CD4-positive, alpha-beta T cell (primary cell): ENCODE measurements at regions not wholly inside any gene's neighbourhood (a gene's known extent, or its start where the extent isn't known, plus 50 kb on each side); places are given as distances from the start of the nearest gene placed in this dataset.

Experiments used
- ATAC-seq: fragments of 200-7000 bp; cut with Tn5 transposase; one replicate; pipeline ENCODE4 v1.10.0; 2022; ENCODE audit warnings: mild to moderate bottlenecking; ENCODE audit not compliant: poor library complexity
- CTCF ChIA-PET: fragments of 350-600 bp; sonication (Branson Sonifier 250); formaldehyde crosslinking; loops from one replicate; lab custom pipeline; 2021; ENCODE audit warnings: antibody characterized with exemption, inconsistent platforms; lab: Charles Lee
- POLR2A ChIA-PET: fragments of 350-600 bp; sonication (Branson Sonifier 250); formaldehyde crosslinking; loops from one replicate; lab custom pipeline; 2021; ENCODE audit warnings: antibody characterized with exemption, inconsistent platforms; lab: Charles Lee
- DNase-seq, 14 experiments: peaks; one replicate each; pipeline ENCODE4 v3.0.0-alpha.2; 2013 to 2020; ENCODE audit warnings: mixed read lengths in 2 of 14
- H3K27ac ChIP-seq, 2 donors: one replicate each; pipeline versions ENCODE4 v1.5.1 to v1.7.0; 2013; ENCODE audit warnings: low read length in 2 of 2, low read depth in 1 of 2, mild to moderate bottlenecking in 1 of 2
- H3K27me3 ChIP-seq, 2 experiments: 1 replicate in 1 of 2; 2 replicates in 1 of 2; pipeline versions ENCODE4 v1.6.1 to v1.7.0; 2013; ENCODE audit warnings: low read length in 2 of 2, control low read depth in 1 of 2, mild to moderate bottlenecking in 1 of 2, moderate library complexity in 1 of 2; ENCODE audit not compliant: insufficient read depth in 2 of 2, control insufficient read depth in 1 of 2
- H3K36me3 ChIP-seq: one replicate; pipeline ENCODE4 v1.6.1; 2013; ENCODE audit warnings: low read length, control low read depth; ENCODE audit not compliant: insufficient read depth
- H3K4me1 ChIP-seq: one replicate; pipeline ENCODE4 v1.6.1; 2013; ENCODE audit warnings: low read length, control low read depth; ENCODE audit not compliant: insufficient read depth
- H3K4me3 ChIP-seq: one replicate; pipeline ENCODE4 v1.5.1; 2013; ENCODE audit warnings: mild to moderate bottlenecking, low read length, moderate library complexity
- H3K9me3 ChIP-seq, 2 experiments: 1 replicate in 1 of 2; 2 replicates in 1 of 2; pipeline versions ENCODE4 v1.6.1 to v1.7.0; 2013; ENCODE audit warnings: low read length in 2 of 2, mild to moderate bottlenecking in 2 of 2, control low read depth in 1 of 2, moderate library complexity in 1 of 2; ENCODE audit not compliant: control insufficient read depth in 1 of 2, insufficient read depth in 1 of 2
- H3K27ac Mint-ChIP-seq: one replicate; pipeline ENCODE4 v1.8.0; 2020; ENCODE audit warnings: mixed read lengths
- H3K27me3 Mint-ChIP-seq: one replicate; pipeline ENCODE4 v1.8.0; 2021; ENCODE audit warnings: mixed read lengths
- H3K36me3 Mint-ChIP-seq: one replicate; pipeline ENCODE4 v1.8.0; 2021; ENCODE audit warnings: low read depth, mixed read lengths
- H3K4me1 Mint-ChIP-seq: one replicate; pipeline ENCODE4 v1.8.0; 2021; ENCODE audit warnings: low read depth, mixed read lengths
- H3K4me3 Mint-ChIP-seq: one replicate; pipeline ENCODE4 v1.8.0; 2020; ENCODE audit warnings: mild to moderate bottlenecking, mixed read lengths
- H3K9me3 Mint-ChIP-seq: one replicate; pipeline ENCODE4 v1.8.0; 2020; ENCODE audit warnings: mixed read lengths
- intact Hi-C, 2 experiments: fragments of 100-400 bp; cut with DNase I in 1 of 2; cut with micrococcal nuclease in 1 of 2; formaldehyde crosslinking; loops; one replicate each; pipeline versions ENCODE4 v1.15.1 to v1.9.0; 2023 to 2025; cut with DNase I, micrococcal nuclease
- TF ChIP-seq, protein P1 (sequence below): fragments of 200-600 bp; IDR thresholded peaks from one replicate; pipeline ENCODE4 v1.8.0; 2022; ENCODE audit warnings: antibody characterized with exemption, mild to moderate bottlenecking

DNA sequence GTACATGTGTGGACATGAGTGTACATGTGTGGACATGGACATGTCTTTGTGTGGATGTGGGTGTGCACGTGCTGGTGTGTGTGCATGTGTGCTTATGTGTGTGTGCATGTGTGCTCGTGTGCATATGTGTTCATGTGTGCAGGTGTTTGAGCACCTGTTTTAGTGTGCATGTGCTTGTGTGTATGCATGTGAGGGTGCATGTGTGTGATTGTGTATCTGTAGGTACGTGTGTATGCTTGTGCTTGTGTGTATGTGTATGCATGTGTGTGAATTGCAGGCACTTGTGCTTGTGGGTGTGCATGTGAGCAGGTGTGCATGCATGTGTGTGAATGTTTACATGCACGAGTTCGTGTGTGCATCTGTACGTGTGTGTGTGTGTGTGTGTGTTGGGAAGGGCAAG is 300.6 kb upstream of the EEF2KMT start:
- Mint-ChIP-seq H3K36me3 (no peaks in the 10 kb centered on the region), H3K9me3 (no peaks in the 10 kb centered on the region), H3K27me3 (peaks cover 26% of the 10 kb centered on the region), H3K27ac (no peak overlapping the region), H3K4me1 (no peaks in the 10 kb centered on the region), H3K4me3 (no peak overlapping the region)
- intact Hi-C loops = no loop called here
- Histone ChIP-seq H3K4me1 (no peaks in the 10 kb centered on the region), H3K4me3 (no peak overlapping the region), H3K27me3 (peaks cover 0 to 4% of the 10 kb centered on the region in 2 experiments), H3K36me3 (no peaks in the 10 kb centered on the region), H3K27ac (no peak overlapping the region), H3K9me3 (no peaks in the 10 kb centered on the region)
- ChIA-PET CTCF (no interaction called here), POLR2A (no interaction called here)
- ATAC-seq (no peak), DNase-seq (no peak)
- TF ChIP-seq, protein P1, sequence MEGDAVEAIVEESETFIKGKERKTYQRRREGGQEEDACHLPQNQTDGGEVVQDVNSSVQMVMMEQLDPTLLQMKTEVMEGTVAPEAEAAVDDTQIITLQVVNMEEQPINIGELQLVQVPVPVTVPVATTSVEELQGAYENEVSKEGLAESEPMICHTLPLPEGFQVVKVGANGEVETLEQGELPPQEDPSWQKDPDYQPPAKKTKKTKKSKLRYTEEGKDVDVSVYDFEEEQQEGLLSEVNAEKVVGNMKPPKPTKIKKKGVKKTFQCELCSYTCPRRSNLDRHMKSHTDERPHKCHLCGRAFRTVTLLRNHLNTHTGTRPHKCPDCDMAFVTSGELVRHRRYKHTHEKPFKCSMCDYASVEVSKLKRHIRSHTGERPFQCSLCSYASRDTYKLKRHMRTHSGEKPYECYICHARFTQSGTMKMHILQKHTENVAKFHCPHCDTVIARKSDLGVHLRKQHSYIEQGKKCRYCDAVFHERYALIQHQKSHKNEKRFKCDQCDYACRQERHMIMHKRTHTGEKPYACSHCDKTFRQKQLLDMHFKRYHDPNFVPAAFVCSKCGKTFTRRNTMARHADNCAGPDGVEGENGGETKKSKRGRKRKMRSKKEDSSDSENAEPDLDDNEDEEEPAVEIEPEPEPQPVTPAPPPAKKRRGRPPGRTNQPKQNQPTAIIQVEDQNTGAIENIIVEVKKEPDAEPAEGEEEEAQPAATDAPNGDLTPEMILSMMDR = no peak

DNA sequence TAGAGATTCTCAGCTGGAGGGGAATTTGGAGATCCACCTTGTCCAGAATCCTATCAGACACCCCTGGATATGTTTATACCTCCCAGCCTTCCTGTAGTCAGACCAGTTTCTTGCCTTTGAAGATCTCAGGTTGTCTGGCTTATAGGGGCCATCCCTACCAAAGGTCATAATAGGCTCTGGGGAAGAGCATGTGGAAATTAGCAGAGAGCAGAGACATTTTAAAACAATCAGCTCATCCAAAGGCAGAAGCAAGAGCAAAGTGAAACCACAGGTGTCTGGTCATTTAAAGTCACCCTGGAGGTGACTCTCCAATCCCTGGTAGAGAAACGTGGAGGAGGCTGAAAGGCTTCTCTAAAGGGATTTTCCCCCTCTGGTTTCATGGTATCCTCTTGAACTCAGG is 299.3 kb upstream of the EEF2KMT start:
- Histone ChIP-seq H3K36me3 (no peaks in the 10 kb centered on the region), H3K27me3 (peaks cover 0 to 4% of the 10 kb centered on the region in 2 experiments), H3K27ac (no peak overlapping the region), H3K4me1 (no peaks in the 10 kb centered on the region), H3K4me3 (no peak overlapping the region), H3K9me3 (no peaks in the 10 kb centered on the region)
- TF ChIP-seq, protein P1 = no peak
- H3K27ac Mint-ChIP-seq = no peak overlapping the region
- peaks cover 21% of the 10 kb centered on the region for H3K27me3 Mint-ChIP-seq
- no peak overlapping the region for H3K4me3 Mint-ChIP-seq
- DNase-seq = no peak
- ATAC-seq = no peak
- ChIA-PET CTCF (no interaction called here), POLR2A (no interaction called here)
- H3K9me3 Mint-ChIP-seq = no peaks in the 10 kb centered on the region
- H3K36me3 Mint-ChIP-seq = no peaks in the 10 kb centered on the region
- H3K4me1 Mint-ChIP-seq = no peaks in the 10 kb centered on the region
- intact Hi-C loops = no loop called here

DNA sequence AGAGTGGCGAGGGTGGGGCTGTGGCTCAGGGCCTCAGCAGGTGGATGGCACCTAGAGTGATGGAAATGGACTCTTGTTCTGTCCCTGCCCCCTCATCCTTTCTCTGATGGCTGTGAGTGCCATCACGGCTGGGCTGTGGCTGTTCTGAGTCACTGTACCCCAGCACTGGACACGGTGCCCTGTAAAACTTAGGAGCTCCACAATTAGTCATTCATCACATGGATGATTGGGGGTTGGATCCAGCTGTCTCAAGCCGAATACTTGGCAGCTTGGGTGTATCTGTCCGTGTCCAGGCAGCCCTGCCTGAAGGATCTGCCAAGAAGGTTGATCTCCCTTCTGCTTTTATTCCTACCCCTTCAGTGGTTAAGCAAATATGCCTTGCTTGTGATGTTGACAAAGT is 295.5 kb upstream of the EEF2KMT start:
- H3K9me3 Mint-ChIP-seq = no peaks in the 10 kb centered on the region
- H3K4me1 Mint-ChIP-seq = no peaks in the 10 kb centered on the region
- no peaks in the 10 kb centered on the region for H3K4me1 ChIP-seq
- ATAC-seq (no peak), DNase-seq (no peak)
- TF ChIP-seq, protein P1 = no peak
- H3K4me3 ChIP-seq = no peak overlapping the region
- peaks cover 20% of the 10 kb centered on the region for H3K27me3 Mint-ChIP-seq
- no peaks in the 10 kb centered on the region for H3K36me3 Mint-ChIP-seq
- no peak overlapping the region for H3K4me3 Mint-ChIP-seq
- H3K27ac ChIP-seq = no peak overlapping the region
- H3K27me3 ChIP-seq = peaks cover 0 to 4% of the 10 kb centered on the region in 2 experiments
- H3K9me3 ChIP-seq = no peaks in the 10 kb centered on the region
- intact Hi-C loops = no loop called here
- ChIA-PET CTCF (no interaction called here), POLR2A (no interaction called here)
- no peaks in the 10 kb centered on the region for H3K36me3 ChIP-seq
- no peak overlapping the region for H3K27ac Mint-ChIP-seq
